Psoas muscle (tissue), 7 donors: ENCODE measurements at regions not wholly inside any gene's neighbourhood (a gene's known extent, or its start where the extent isn't known, plus 50 kb on each side); places are given as distances from the start of the nearest gene placed in this dataset.

Experiments used
- ATAC-seq, 4 donors: fragments of 200-7000 bp; cut with Tn5 transposase; one replicate each; pipeline ENCODE4 v1.9.1; 2020; ENCODE audit warnings: moderate library complexity in 3 of 4, mild to moderate bottlenecking in 2 of 4
- DNase-seq, 2 donors: peaks; one replicate each; pipeline ENCODE4 v3.0.0-alpha.2; 2020
- H3K27ac ChIP-seq: fragments of 200-600 bp; one replicate; pipeline ENCODE4 v1.8.0; 2022
- H3K27me3 ChIP-seq, 3 donors: fragments of 200-600 bp in 1 of 3; one replicate each; pipeline versions ENCODE4 v1.6.1 to v1.8.0; 2013 to 2022; ENCODE audit warnings: low read length in 2 of 3, mild to moderate bottlenecking in 2 of 3, moderate library complexity in 1 of 3; ENCODE audit not compliant: insufficient read depth in 3 of 3
- H3K36me3 ChIP-seq, 2 donors: fragments of 200-600 bp in 1 of 2; one replicate each; pipeline versions ENCODE4 v1.6.1 to v1.8.0; 2013 to 2022; ENCODE audit warnings: low read depth in 1 of 2, mild to moderate bottlenecking in 1 of 2, moderate library complexity in 1 of 2; ENCODE audit not compliant: insufficient read depth in 1 of 2
- H3K4me1 ChIP-seq: fragments of 200-600 bp; one replicate; pipeline ENCODE4 v1.8.0; 2022
- H3K4me3 ChIP-seq: fragments of 200-600 bp; one replicate; pipeline ENCODE4 v1.8.0; 2022; ENCODE audit warnings: mild to moderate bottlenecking
- H3K9me3 ChIP-seq: fragments of 200-600 bp; one replicate; pipeline ENCODE4 v1.8.0; 2022
- CTCF ChIP-seq: fragments of 200-600 bp; IDR thresholded peaks from one replicate; pipeline ENCODE4 v1.8.0; 2022; ENCODE audit warnings: antibody characterized with exemption
- WGBS, 3 donors: extraction: QIAGEN DNeasy Blood & Tissue Kit; methylation state at CpG; one replicate each; pipeline versions ENCODE4 v1.1.6 to v1.1.7; 2013; 5-methylcytosine and 5-hydroxymethylcytosine counted together
- intact Hi-C, 2 donors: fragments of 100-400 bp; cut with DNase I; formaldehyde crosslinking; loops; one replicate each; pipeline versions ENCODE4 v1.11.0 to v1.14.2; 2022
- donor health status: healthy with polysubstance abuse.
- donor health status: DM: no; HTN: no; CAD: no; lungs with moderate emphysema.
- donor health status: Bipolar disorder and iron deficiency.
- donor health status: healthy.
- donor health status: DM: yes; HTN: yes; CAD: no.
- donor health status: DM: no; HTN: no; CAD: no.
- donor health status: DM: yes; HTN: yes; CAD: no.

- WGBS, 3 donors = 78 to 88% (median 79%) methylated on average over 4 of the region's 4 CpGs
- TF ChIP-seq CTCF = no peak
- no peak overlapping the region for H3K27ac ChIP-seq
- H3K4me3 ChIP-seq = no peak overlapping the region
- DNase-seq = no peak
- H3K9me3 ChIP-seq = no peaks in the 10 kb centered on the region
- intact Hi-C loops = loop anchor here in 1 of 2 donors (10.0 kb wide), 1 partner anchor 395 kb away; no protein-coding TSS in a partner anchor
- peaks cover 7% of the 10 kb centered on the region for H3K4me1 ChIP-seq
- no peak for ATAC-seq
- no peaks in the 10 kb centered on the region for H3K27me3 ChIP-seq
- H3K36me3 ChIP-seq = no peaks in the 10 kb centered on the region
Observed at GRCh38 chr10:4249841-4250586, 465.0 kb upstream of the KLF6 start.

DNA sequence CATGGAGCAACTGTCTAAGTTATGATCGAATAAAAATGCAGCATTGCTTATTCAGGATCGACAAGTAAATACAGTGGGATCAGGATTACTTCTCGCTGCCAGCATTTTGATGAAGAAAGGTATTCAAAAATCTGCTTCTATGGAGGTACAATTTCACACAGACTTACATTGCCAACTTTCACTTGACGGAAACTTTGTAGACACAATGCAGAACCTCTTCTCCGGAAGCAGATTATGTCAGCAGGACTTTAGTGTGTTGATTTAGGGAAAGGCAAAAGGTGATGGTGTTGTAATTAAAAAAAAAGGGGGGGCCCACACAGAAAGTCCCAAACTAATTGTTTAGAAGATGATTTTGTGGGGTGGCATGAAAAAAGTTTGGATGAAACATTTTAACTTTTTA lies 462.4 kb upstream of the KLF6 start:
- TF ChIP-seq CTCF = no peak
- WGBS, 3 donors = 68 to 88% (median 77%) methylated on average over 5 of the region's 5 CpGs
- peak overlapping the region; percentile 13 for H3K27ac ChIP-seq
- ATAC-seq (no peak), DNase-seq (no peak)
- intact Hi-C loops = loop anchor here in 1 of 2 donors (10.0 kb wide), 1 partner anchor 397 kb away; no protein-coding TSS in a partner anchor
- H3K4me3 ChIP-seq = no peak overlapping the region
- no peaks in the 10 kb centered on the region for H3K36me3 ChIP-seq
- no peaks in the 10 kb centered on the region for H3K9me3 ChIP-seq
- H3K4me1 ChIP-seq = peaks cover 15% of the 10 kb centered on the region
- no peaks in the 10 kb centered on the region for H3K27me3 ChIP-seq

- ATAC-seq (peak in 1 of 4 donors; percentile 13), DNase-seq (no peak)
- Histone ChIP-seq H3K4me3 (no peak overlapping the region), H3K36me3 (no peaks in the 10 kb centered on the region), H3K9me3 (no peaks in the 10 kb centered on the region), H3K27ac (peak overlapping the region; percentile 13), H3K27me3 (no peaks in the 10 kb centered on the region), H3K4me1 (peaks cover 20% of the 10 kb centered on the region)
- no peak for TF ChIP-seq CTCF
- intact Hi-C loops = loop anchor here in 1 of 2 donors (10.0 kb wide), 1 partner anchor 398 kb away; no protein-coding TSS in a partner anchor
- 39 to 46% (median 40%) methylated on average over 4 of the region's 4 CpGs for WGBS, 3 donors
Observed at GRCh38 chr10:4246881-4247358, 461.9 kb upstream of the KLF6 start.

DNA sequence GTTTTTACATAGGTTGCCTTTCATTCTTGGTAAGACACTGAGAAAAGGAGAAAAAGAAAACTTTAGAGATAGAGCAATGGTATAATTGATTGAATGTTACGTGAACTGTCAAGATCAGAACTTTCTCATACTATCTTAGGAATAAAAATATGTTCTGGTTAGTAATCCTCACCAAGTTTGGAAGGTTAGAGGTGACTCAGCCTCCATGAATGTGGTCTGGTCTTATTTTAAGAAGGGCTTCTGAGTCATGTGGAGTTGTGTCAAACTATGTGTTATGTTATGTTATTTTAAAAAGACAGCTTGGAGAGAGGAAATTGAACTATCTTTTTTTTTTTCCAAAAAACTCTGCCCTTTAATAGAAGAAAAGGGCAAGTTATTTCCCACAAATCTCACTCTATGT lies 458.6 kb upstream of the KLF6 start:
- DNase-seq = no peak
- WGBS, 3 donors = 24 to 51% (median 38%) methylated on average over 1 of the region's 1 CpG
- no peaks in the 10 kb centered on the region for H3K9me3 ChIP-seq
- H3K4me1 ChIP-seq = peaks cover 33% of the 10 kb centered on the region
- no peak for TF ChIP-seq CTCF
- H3K36me3 ChIP-seq = no peaks in the 10 kb centered on the region
- peak overlapping the region; percentile 73 for H3K27ac ChIP-seq
- ATAC-seq = peak; percentile 85 to 93 (median 91)
- H3K27me3 ChIP-seq = no peaks in the 10 kb centered on the region
- intact Hi-C loops = loop anchor here in 1 of 2 donors (5.0 to 10.0 kb wide), 3 partner anchors 401 to 524 kb away; no protein-coding TSS in a partner anchor
- peak overlapping the region; percentile 48 for H3K4me3 ChIP-seq
